SK-N-SH treated with all-trans-retinoic acid at 6 μM for 48 hours (cell line): ENCODE measurements at regions not wholly inside any gene's neighbourhood (a gene's known extent, or its start where the extent isn't known, plus 50 kb on each side); places are given as distances from the start of the nearest gene placed in this dataset.
"Not testable (repeated sequence)": the region's sequence is repeated elsewhere in the genome, so short reads cannot be mapped to it uniquely, and the experiment has no call there.

Source experiments
- ATAC-seq: fragments of 200-7000 bp; cut with Tn5 transposase; 3 replicates; pipeline ENCODE4 v1.9.1; 2020; ENCODE audit warnings: mild to moderate bottlenecking, moderate library complexity
- BACH2 ChIP-seq: fragments of 250-450 bp; sonication (Bioruptor Pico); IDR thresholded peaks from 2 replicates; pipeline ENCODE4 v1.9.0; 2021; ENCODE audit warnings: mild to moderate bottlenecking, borderline replicate concordance
- CSRNP3 ChIP-seq: fragments of 250-450 bp; sonication (Bioruptor Pico); IDR thresholded peaks from 2 replicates; pipeline ENCODE4 v1.5.1; 2021; ENCODE audit warnings: mild to moderate bottlenecking, moderate library complexity
- GLIS3 ChIP-seq: fragments of 250-450 bp; sonication (Bioruptor Pico); IDR thresholded peaks from 2 replicates; pipeline ENCODE4 v1.5.0; 2020; ENCODE audit warnings: mild to moderate bottlenecking, moderate library complexity
- POU6F1 ChIP-seq: fragments of 250-450 bp; sonication (Bioruptor Pico); IDR thresholded peaks from 2 replicates; pipeline ENCODE4 v1.8.0; 2021; ENCODE audit warnings: low read depth, mild to moderate bottlenecking, moderate library complexity, borderline replicate concordance
- PPARA ChIP-seq: fragments of 250-450 bp; sonication (Bioruptor Pico); IDR thresholded peaks from 2 replicates; pipeline ENCODE4 v1.5.0; 2020; ENCODE audit warnings: mild to moderate bottlenecking, borderline replicate concordance
- RARB ChIP-seq: fragments of 250-450 bp; sonication (Bioruptor Pico); IDR thresholded peaks from 2 replicates; pipeline ENCODE4 v1.8.0; 2021; ENCODE audit warnings: mild to moderate bottlenecking, moderate library complexity
- TCF4 ChIP-seq: fragments of 250-450 bp; sonication (Bioruptor Pico); IDR thresholded peaks from 2 replicates; pipeline ENCODE4 v1.8.0; 2021; ENCODE audit warnings: mild to moderate bottlenecking, moderate library complexity, borderline replicate concordance
- TOX ChIP-seq: fragments of 250-450 bp; sonication (Bioruptor Pico); IDR thresholded peaks from 2 replicates; pipeline ENCODE4 v1.8.0; 2021; ENCODE audit warnings: mild to moderate bottlenecking, moderate library complexity, borderline replicate concordance
- TSHZ2 ChIP-seq: fragments of 250-450 bp; sonication (Bioruptor Pico); IDR thresholded peaks from 2 replicates; pipeline ENCODE4 v1.5.0; 2020; ENCODE audit warnings: mild to moderate bottlenecking, moderate library complexity
- ZC3H10 ChIP-seq: fragments of 250-450 bp; sonication (Bioruptor Pico); IDR thresholded peaks from 2 replicates; pipeline ENCODE4 v1.5.1; 2021; ENCODE audit warnings: mild to moderate bottlenecking, moderate library complexity
- ZFP3 ChIP-seq: fragments of 250-450 bp; sonication (Bioruptor Pico); IDR thresholded peaks from 2 replicates; pipeline ENCODE4 v1.5.0; 2020; ENCODE audit warnings: mild to moderate bottlenecking, moderate library complexity
- ZFP30 ChIP-seq: fragments of 450-650 bp; formaldehyde crosslinking; IDR thresholded peaks from 2 replicates; pipeline ENCODE4 v1.5.0; 2022; ENCODE audit warnings: mild to moderate bottlenecking, moderate library complexity
- ZNF565 ChIP-seq: fragments of 450-650 bp; formaldehyde crosslinking; conservative IDR thresholded peaks from 2 replicates; pipeline ENCODE4 v1.5.0; 2020; ENCODE audit warnings: low read depth, mild to moderate bottlenecking, moderate library complexity
- ZNF70 ChIP-seq: fragments of 450-650 bp; formaldehyde crosslinking; IDR thresholded peaks from 2 replicates; pipeline ENCODE4 v1.5.0; 2020; ENCODE audit warnings: mild to moderate bottlenecking, moderate library complexity
- ZNF8 ChIP-seq: fragments of 450-650 bp; formaldehyde crosslinking; IDR thresholded peaks from 2 replicates; pipeline ENCODE4 v1.5.0; 2020; ENCODE audit warnings: mild to moderate bottlenecking, moderate library complexity

GRCh38 chr1:224042557-224043118 lies 71.3 kb upstream of the FBXO28 start:
- TF ChIP-seq ZNF8 (CRISPR knock-in tag) (no peak), CSRNP3 (CRISPR knock-in tag) (no peak), GLIS3 (CRISPR knock-in tag) (no peak), TOX (no peak), POU6F1 (CRISPR knock-in tag) (no peak), ZFP30 (CRISPR knock-in tag) (no peak), TSHZ2 (CRISPR knock-in tag) (no peak), RARB (CRISPR knock-in tag) (no peak), ZC3H10 (no peak), ZFP3 (CRISPR knock-in tag) (no peak), PPARA (no peak), ZNF70 (CRISPR knock-in tag) (no peak)
- ATAC-seq = no peak

GRCh38 chr1:224041032-224041431 lies 72.9 kb upstream of the FBXO28 start:
- peak; percentile 44; the same call in 2 of the 3 replicates for ATAC-seq
- no peak for TF ChIP-seq RARB (CRISPR knock-in tag)
- no peak for TF ChIP-seq TOX
- no peak for TF ChIP-seq POU6F1 (CRISPR knock-in tag)
- TF ChIP-seq ZNF565 (CRISPR knock-in tag) = no peak
- TF ChIP-seq TCF4 (CRISPR knock-in tag) = no peak
- TF ChIP-seq BACH2 (CRISPR knock-in tag) = no peak
- TF ChIP-seq CSRNP3 (CRISPR knock-in tag) = no peak

- ATAC-seq = not testable (repeated sequence)
Observed at GRCh38 chr1:224040423-224040822, 73.5 kb upstream of the FBXO28 start.

GRCh38 chr1:224040006-224040405 lies 73.9 kb upstream of the FBXO28 start:
- ATAC-seq = not testable (repeated sequence)

GRCh38 chr1:224038832-224039231 lies 75.1 kb upstream of the FBXO28 start:
- not testable (repeated sequence) for ATAC-seq

- ATAC-seq = not testable (repeated sequence)
Observed at GRCh38 chr1:224037362-224037761, 76.5 kb upstream of the FBXO28 start.

- ATAC-seq = not testable (repeated sequence)
Observed at GRCh38 chr1:224032608-224033276, 81.2 kb upstream of the FBXO28 start.

- ATAC-seq = peak; percentile 23
Observed at GRCh38 chr1:224031986-224032385, 81.9 kb upstream of the FBXO28 start.

- ATAC-seq = not testable (repeated sequence)
Observed at GRCh38 chr1:224030257-224030656, 83.7 kb upstream of the FBXO28 start.

GRCh38 chr1:224029286-224030025 lies 84.5 kb upstream of the FBXO28 start:
- peak; percentile 25; the same call in 1 of the 3 replicates for ATAC-seq
